Sigmoid colon (tissue), 4 donors: ENCODE measurements at regions not wholly inside any gene's neighbourhood (a gene's known extent, or its start where the extent isn't known, plus 50 kb on each side); places are given as distances from the start of the nearest gene placed in this dataset.

Experiments
- POLR2A ChIP-seq, 2 donors: fragments of 450-650 bp; IDR thresholded peaks; one replicate each; pipeline ENCODE4 v1.6.1; 2016; ENCODE audit warnings: antibody characterized with exemption in 2 of 2, mild to moderate bottlenecking in 2 of 2, moderate library complexity in 2 of 2
- POLR2AphosphoS5 ChIP-seq, 4 donors: sonication (generic); formaldehyde crosslinking; IDR thresholded peaks; one replicate each; pipeline ENCODE4 v1.6.1; 2017; ENCODE audit warnings: antibody characterized with exemption in 4 of 4
- TF ChIP-seq, protein P1 (sequence below), 4 experiments: fragments of 450-650 bp in 3 of 4; fragments of 200-600 bp in 1 of 4; IDR thresholded peaks; one replicate each; pipeline ENCODE4 v1.5.1; 2016 to 2019; ENCODE audit warnings: antibody characterized with exemption in 4 of 4, mild to moderate bottlenecking in 3 of 4, moderate library complexity in 2 of 4

DNA sequence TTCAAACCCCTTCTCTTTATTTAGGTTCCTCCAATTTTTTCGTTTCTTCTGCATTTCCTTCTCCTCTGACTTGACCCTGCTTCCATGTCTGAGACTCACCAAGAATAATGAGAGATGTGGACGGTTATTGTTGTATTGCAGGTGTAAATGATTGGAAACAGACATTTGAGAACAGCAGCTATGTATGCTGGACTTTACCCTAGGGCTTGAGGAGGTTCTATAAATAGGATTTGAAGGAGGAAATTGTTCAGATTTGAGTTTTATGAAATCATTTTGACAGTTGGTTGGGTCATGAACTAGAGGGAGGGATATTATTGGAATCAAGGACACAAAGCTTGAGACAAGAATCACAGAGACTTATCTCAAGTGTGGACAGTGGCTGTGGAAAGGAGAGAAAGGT lies 614.6 kb upstream of the CPEB2 start:
- TF ChIP-seq, protein P1, sequence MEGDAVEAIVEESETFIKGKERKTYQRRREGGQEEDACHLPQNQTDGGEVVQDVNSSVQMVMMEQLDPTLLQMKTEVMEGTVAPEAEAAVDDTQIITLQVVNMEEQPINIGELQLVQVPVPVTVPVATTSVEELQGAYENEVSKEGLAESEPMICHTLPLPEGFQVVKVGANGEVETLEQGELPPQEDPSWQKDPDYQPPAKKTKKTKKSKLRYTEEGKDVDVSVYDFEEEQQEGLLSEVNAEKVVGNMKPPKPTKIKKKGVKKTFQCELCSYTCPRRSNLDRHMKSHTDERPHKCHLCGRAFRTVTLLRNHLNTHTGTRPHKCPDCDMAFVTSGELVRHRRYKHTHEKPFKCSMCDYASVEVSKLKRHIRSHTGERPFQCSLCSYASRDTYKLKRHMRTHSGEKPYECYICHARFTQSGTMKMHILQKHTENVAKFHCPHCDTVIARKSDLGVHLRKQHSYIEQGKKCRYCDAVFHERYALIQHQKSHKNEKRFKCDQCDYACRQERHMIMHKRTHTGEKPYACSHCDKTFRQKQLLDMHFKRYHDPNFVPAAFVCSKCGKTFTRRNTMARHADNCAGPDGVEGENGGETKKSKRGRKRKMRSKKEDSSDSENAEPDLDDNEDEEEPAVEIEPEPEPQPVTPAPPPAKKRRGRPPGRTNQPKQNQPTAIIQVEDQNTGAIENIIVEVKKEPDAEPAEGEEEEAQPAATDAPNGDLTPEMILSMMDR (IDR thresholded peaks at IDR 0.05): no peak
- no peak for TF ChIP-seq POLR2AphosphoS5 (IDR thresholded peaks at IDR 0.05)
- TF ChIP-seq POLR2A (IDR thresholded peaks at IDR 0.05): no peak
